GM19351 (cell line): ENCODE measurements at regions not wholly inside any gene's neighbourhood (a gene's known extent, or its start where the extent isn't known, plus 50 kb on each side); places are given as distances from the start of the nearest gene placed in this dataset.
A peak's percentile ranks its signal among the peaks of the same experiment; 100 is the strongest.
"Not testable (repeated sequence)": the region's sequence is repeated elsewhere in the genome, so short reads cannot be mapped to it uniquely, and the experiment has no call there.

Experiments used
- ATAC-seq: cut with Tn5 transposase; IDR thresholded peaks from one replicate; pipeline ENCODE4 v1.9.1; 2021; ENCODE audit warnings: mild to moderate bottlenecking, moderate library complexity; ENCODE audit not compliant: unreplicated experiment

DNA sequence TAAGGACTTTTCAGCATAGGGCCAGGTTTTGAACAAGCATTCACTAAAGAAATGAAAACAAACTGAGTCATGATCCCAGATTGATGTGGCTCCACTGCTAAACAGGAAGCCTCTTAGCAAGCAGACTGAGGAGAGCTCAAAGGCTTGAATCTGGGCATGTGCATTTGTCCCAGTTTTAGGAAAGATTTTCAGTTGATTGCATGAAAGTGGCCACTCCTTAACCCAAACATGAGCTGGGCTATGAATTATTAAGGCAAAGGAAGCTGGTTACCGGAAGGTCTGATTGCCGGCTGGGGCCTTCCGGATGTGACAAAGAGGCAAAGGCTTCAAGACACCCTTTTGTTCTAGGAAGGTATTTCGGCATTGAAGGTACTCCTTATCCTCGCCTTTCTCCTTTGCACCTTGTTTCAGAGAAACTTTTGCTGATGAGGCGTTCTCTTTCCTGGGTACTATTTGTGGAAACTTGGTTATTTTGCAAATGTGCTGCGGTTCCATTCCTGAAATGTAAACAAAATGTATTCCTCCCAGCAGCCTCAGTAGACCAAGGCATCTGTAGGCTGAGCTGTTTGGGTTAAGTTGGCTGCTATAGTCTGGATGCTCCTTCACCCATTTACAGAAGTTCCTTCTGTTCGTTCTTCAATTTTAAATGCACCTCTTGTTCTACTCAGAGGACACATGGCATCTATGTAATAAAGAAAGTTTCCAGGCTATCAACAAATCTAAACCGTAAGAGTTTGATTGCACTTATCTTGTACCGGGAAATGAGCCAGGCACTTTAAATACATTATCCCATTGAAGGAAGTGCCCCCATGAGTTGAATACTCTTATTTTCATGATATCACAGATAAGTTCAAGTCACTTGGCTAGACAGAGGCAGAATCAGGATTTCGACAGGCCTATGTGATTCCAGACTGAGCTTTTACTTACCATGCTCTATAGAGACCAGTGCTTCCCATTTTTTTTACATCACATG lies 115.6 kb upstream of the METAP2 start:
- ATAC-seq, result no peak

DNA sequence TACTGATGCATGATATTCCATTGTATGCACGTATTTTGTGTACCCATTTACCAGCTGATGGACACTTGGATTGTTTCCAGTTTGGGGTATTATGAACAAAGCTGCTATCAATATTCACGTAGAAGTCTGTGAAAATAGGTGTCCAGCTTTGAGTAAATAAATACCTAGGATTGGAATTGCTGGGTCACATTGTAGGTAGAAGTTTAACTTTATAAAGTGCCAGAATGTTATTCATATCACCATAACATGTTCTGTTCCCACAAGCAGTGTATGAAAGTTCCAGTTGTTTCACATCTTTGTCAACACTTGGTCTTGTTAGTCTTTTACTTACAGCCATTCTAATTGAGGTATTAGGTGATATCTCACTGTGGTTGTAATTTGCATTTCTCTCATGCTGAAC lies 108.0 kb upstream of the METAP2 start:
- no peak for ATAC-seq

DNA sequence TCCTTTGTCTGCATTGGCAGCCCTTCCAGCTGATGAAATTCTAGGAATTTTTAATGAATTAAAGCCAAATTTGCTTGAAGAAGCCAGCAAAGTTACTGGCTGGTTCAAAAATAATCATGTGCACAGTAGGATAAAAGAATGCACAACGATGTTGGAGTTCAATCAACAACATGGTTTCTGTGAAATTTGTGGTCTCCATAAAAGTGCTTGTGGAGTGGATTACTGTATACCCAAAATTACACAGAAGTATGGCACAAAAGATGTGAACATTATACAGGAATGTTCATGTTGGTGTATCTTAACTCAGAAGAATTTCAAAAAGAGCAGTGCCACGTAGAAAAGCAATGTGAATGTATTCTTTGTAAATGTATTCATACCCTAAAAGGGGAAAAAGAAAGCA lies 105.0 kb upstream of the METAP2 start:
- no peak for ATAC-seq

DNA sequence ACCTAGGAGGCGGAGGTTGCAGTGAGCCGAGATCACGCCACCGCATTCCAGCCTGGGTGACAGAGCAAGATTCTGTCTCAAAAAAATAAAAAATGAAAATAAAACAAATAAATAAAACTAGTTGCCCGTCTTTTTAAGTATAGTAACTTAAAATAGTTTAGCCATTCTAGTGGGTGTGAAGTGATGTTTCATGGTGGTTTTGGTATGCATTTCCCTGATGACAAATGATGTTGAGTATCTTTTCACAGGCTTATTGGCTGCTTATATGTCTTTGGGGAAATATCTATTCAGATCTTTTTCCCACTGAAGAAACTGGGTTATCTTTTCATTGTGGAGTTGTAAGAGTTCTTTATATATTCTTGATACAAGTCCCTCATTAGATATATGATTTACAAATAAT lies 102.4 kb upstream of the METAP2 start:
- no peak for ATAC-seq

DNA sequence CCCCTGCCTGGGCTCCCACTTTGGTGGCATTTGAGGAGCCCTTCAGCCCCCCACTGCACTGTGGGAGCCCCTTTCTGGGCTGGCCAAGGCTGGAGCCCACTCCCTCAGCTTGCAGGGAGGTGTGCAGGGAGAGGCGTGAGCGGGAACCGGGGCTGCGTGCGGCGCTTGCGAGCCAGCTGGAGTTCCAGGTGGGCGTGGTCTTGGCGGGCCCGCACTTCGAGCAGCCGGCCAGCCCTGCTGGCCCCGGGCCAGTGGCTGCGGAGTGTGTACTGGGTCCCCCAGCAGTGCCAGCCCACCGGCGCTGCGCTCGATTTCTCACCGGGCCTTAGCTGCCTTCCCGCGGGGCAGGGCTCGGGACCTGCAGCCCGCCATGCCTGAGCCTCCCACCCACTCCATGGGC lies 94.5 kb upstream of the METAP2 start:
- ATAC-seq, result not testable (repeated sequence)

DNA sequence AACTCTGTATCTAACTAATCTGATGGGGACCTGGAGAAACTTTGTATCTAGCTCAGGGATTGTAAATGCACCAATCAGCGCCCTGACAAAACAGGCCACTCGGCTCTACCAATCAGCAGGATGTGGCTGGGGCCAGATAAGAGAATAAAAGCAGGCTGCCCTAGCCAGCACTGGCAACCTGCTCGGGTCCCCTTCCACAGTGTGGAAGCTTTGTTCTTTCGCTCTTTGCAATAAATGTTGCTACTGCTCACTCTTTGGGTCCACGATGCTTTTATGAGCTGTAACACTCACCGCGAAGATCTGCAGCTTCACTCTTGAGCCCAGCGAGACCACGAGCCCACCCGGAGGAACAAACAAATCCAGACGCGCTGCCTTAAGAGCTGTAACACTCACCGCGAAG lies 93.6 kb upstream of the METAP2 start:
- not testable (repeated sequence) for ATAC-seq

DNA sequence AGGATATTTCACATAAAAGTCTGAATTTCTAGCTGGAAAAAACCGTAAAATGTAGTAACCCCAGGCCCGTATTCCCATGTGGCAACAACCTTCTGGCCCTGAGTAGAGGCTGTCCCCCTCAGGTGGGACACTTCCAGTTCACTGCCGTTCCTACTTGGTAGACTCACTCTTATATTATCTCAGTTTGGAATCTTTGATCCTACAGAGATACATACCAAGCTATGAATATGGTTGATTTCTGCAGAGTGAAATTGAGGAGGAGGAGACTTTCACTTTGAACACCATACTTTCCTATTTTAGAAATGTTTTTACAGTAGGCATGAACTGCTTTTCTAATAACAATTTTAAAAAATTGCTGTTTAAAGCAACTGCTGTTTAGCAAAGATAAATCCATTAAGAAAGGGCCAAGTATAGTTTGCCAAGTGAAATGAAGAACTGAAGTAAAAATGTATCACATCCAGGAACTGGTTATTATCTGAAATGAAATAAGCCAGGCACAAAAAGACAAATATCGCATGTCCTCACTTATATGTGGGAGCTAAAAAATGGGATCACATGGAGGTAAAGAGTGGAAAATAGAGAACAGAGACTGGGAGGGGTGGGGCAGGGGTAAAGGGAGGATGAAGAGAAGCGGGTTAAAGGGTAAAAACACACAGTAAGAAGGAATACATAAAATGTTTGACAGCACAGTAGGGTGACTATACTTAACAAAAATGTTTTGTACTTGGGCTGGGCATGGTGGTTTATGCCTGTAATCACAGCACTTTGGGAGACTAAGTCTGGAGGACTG lies 92.8 kb upstream of the METAP2 start:
- ATAC-seq, result no peak

DNA sequence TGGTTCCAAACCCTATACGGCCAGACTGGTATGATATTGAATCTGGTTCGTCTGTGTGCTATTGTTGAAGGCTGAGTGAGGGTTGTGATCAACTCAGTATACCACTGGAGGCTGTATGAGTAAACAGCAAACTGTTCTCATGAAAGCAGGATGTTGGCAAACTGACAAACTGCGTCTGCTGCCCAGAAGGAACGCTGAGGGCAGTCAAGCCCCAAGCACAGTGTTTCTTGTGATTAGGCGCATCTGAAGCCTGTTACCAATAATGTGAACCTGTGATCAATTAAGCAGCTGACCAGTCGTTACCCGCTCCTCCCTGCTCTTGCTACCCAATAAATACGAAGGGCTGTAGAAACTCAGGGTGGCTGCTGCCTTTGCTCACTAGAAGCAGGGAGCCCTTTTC lies 90.0 kb upstream of the METAP2 start:
- not testable (repeated sequence) for ATAC-seq

DNA sequence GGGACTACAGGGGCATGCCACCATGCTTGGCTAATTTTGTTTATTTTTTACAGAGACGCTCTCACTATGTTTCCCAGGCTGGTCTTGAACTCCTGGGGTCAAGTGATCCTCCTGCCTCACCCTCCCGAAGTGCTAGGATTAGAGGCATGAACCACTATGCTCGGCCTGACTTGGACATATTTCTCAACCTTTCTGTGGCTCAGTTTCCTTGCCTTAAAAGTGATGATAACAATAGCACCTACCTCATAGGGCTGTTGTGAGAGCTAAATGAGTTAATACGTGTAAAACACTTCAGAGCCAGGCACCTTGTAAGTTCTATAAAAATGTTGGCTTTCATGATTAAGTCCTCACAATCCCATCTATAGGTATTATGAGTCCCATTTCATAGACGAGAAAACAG lies 89.2 kb upstream of the METAP2 start:
- ATAC-seq, result no peak

DNA sequence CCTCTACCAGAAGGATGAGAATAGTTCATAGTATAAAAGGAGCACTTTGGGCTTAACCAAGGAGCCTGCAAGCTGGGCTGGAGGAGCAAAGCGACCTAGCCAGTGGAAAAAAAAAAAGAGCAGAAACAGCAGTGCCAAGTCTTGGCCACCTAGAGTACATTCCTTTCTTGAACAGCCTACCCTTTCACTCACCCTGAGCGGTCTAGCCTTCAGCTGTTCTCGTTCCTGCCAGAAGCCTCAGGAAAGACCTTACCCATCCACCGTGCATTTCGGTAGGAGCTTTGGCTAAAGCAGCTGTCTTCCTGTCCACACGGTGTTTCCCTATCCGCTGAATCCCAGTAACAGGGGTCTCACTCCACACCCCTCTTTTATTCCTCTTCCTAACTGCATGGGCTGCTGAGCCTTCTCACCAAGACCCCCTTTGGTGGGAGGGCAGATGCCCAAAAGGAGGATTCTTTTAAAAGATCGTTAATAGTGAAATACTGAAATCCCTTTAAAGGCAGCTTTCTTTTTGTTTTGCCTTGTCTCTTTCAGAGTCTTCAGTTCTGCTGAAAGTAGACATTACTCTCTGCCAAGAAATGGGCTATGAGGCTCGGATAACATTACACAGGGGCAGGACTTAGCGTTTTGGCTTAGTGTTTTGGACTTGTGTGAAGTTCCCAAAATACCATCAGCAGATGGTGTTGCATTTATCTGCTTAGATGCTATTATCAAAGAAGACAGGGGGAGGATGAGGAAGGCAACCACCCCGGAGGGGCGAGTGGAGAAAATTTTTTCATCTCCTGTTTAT lies 88.5 kb upstream of the METAP2 start:
- ATAC-seq, result no peak

DNA sequence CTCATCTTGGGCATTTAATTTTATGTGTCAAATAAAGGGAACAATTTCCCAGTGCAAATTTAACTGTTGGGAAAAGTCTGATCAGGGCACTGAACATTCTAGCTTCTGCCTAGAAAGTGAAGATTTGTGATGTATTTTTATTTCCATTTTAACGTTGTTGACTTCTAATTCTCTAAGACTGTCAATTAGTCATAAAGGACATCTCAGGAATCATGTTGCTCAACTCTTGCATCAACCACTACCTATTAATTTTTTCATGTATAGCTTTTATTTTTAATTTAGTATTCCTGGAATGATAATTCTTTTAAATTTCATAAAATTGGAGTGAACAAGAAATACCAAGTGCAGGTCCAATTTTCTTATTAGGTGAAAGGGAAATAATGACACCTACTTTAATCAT lies 87.9 kb upstream of the METAP2 start:
- no peak for ATAC-seq

DNA sequence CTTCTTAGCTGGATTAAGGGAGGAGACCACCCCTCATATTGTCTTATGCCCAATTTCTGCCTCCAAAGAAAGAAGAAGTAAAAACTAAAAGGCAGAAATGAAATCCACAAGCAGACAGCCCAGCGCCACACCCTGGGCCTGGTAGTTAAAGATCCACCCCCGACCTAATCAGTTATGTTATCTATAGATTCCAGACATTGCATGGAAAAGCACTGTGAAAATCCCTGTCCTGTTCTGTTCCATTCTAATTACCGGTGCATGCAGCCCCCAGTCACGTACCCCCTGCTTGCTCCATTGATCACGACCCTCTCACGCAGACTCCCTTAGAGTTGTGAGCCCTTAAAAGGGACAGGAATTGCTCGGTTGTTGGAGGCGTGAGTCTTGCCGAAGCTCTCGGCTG lies 85.7 kb upstream of the METAP2 start:
- not testable (repeated sequence) for ATAC-seq

DNA sequence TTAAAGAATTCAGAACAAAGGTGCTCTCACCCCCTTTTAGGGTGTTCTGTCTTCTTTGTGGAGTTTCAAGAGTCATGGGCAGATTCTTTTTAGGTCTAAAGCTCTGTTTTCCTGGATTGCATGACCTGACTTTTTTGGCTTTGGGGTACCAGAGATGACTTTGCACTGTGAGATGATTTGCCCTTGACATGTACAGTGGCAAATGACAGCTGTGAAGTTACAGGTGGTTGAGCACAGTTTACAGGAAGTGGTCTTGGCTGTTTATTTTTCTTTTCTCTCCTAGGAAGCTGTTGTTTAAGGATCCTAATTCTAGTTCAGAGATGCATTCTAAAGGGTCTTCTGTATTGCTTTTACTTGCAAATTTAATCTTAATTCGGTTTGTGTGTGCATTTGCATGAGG lies 83.8 kb upstream of the METAP2 start:
- peak; percentile 77 for ATAC-seq

DNA sequence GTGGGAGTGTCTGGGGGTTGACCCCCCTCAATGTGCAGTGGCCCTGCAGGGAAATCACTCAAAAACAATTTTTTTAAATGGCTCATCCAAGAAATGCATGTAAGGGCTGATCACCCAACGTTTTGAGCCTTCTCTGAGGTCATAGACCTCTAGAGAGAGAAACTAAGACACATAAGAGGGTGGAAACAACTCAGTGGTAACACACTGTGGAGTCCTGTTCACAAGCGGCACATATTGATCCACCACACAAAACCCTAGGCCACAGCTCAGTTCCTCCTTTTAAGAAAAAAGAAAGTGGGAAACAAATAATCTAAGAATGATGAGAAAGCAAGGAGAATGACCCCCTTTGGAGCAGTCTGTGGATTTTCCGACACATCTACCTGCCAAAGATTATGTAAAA lies 83.0 kb upstream of the METAP2 start:
- ATAC-seq, result peak; percentile 92

DNA sequence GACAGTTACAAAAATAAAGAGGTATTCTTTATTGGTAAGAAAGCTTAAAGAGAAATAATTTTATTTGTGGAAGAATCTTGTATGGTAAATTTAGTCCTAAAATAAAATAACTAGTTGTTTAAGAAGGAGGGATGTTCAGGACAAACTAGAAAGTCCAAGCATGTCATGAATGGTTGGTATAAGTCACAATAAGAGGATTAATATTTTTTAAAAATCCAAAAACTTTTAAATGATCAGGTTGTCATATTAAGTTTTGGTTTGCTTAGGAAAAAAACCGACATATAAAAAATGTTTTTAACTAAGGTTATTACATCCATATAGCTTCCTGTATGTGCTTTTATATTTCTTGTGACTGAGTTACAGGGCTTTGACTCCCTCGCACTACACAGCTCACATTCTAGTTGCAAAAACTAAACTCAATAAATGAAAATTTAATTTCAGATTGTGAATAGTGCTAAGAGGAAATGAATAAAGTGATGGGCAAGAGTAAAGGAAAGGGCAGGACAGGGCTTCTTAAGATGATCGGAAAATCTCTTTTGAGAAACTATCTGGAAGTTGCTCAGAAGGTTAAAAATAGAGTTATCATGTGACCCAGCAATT lies 80.7 kb upstream of the METAP2 start:
- no peak for ATAC-seq

DNA sequence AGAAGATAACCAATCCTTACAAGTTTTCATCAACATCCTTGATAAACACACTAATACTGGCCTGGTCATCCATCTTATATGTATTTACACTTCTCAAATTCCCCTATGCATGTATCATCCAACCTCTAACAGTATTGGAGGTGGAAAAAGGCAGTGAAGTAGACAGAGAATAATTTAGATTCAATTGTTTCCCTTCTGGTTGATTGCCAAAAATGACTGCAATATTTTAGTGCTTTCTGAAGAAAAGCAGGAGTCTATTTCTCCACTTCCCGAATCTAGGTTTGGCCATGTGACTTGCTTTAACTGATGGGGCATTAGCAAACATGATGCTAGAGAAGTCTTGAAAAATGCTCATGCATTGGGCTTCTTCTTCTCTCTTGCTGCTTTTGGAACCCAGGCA lies 78.3 kb upstream of the METAP2 start:
- no peak for ATAC-seq

DNA sequence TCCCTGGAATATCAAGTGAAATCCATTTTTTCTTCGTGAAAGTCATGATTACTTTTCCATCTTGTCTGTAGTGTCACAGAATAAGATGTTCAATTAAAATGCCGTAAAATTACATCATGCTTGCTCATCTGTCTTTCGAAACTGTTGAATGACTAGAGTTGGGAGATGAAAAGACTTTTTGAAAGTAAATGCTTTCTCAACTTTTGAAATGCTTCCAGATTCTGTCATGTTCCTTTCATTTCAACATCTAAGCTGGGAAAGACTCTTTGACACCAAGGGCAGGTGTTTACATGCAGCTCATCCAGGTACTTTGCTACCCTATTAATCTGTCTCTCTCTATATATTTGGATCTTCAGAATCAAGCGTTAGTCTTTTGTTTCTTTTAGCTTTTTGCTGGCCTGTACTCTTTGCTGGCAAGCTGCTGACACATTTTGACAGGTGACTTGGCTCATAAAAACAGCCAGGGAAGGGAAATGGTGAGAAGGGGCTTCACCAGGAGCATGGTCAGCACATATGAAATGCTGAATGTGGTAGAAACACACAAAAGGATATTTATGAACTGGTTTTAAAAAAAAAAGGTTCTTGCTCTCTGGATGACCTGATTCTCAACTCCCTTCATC lies 77.0 kb upstream of the METAP2 start:
- no peak for ATAC-seq

DNA sequence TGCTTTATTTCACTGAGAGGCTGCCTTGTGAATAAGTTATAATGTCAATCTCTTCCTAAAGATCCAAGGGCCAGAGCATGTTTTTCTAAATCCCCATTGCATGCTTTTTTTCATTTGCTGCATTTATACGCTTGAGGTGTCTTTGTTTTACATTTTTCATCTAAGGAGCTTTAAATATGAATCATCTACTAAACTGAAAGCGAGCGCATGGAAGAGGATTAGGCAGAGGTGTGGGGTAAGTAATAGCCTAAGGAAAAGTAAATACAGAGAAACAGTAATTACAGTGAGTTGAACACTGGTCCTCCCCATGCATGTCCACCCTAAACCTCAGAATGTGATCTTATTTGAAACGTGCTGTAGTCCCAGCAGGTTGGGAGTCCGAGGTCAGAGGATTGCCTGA lies 76.4 kb upstream of the METAP2 start:
- ATAC-seq, result no peak

DNA sequence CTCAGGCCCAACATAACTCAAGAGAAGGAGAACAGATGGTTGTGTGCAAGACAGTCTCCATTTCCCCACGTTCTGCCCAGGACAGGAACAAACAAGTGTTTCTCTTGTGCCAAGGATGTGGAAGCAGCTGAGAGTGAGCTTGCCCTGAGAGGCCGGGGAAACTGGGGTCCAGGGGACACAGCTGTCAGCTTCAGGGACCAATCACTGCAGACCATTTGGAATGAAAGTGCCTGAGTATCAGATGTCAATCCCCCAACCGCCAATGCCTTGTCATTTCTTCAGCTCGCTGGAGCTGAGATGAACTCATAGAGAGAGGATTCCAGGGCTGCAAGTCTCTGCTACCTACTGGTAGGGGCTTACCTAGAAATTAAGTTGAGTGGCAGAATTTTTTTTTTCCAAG lies 71.9 kb upstream of the METAP2 start:
- ATAC-seq, result no peak

DNA sequence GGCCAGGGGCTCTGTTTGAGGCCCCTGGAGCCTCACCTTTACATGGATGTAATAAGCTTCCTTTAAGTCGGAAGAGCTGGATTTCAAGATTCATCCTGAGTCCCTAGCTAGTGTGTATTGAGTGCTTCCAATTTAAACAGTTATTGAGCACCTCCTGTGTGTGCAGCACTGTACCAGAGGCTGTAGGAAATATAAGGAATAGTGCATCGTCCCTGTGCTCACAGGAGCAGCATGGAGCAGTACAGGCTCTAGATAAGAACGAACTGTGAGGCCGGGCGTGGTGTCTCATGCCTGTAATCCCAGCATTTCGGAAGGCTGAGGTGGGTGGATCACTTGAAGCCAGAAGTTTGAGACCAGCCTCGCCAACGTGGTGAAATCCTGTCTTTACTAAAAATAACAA lies 65.8 kb upstream of the METAP2 start:
- no peak for ATAC-seq
